Testis (tissue), 2 donors: ENCODE measurements at regions not wholly inside any gene's neighbourhood (a gene's known extent, or its start where the extent isn't known, plus 50 kb on each side); places are given as distances from the start of the nearest gene placed in this dataset.

ENCODE experiments used
- POLR2A ChIP-seq: fragments of 450-650 bp; IDR thresholded peaks from one replicate; pipeline ENCODE4 v1.6.1; 2017; ENCODE audit warnings: antibody characterized with exemption, mild to moderate bottlenecking, moderate library complexity
- TF ChIP-seq, protein P1 (sequence below), 3 experiments: fragments of 450-650 bp in 2 of 3; fragments of 200-600 bp in 1 of 3; sonication (generic) in 1 of 3; IDR thresholded peaks; one replicate each; pipeline ENCODE4 v1.5.1; 2016 to 2019; ENCODE audit warnings: antibody characterized with exemption in 3 of 3, mild to moderate bottlenecking in 2 of 3, moderate library complexity in 1 of 3

DNA sequence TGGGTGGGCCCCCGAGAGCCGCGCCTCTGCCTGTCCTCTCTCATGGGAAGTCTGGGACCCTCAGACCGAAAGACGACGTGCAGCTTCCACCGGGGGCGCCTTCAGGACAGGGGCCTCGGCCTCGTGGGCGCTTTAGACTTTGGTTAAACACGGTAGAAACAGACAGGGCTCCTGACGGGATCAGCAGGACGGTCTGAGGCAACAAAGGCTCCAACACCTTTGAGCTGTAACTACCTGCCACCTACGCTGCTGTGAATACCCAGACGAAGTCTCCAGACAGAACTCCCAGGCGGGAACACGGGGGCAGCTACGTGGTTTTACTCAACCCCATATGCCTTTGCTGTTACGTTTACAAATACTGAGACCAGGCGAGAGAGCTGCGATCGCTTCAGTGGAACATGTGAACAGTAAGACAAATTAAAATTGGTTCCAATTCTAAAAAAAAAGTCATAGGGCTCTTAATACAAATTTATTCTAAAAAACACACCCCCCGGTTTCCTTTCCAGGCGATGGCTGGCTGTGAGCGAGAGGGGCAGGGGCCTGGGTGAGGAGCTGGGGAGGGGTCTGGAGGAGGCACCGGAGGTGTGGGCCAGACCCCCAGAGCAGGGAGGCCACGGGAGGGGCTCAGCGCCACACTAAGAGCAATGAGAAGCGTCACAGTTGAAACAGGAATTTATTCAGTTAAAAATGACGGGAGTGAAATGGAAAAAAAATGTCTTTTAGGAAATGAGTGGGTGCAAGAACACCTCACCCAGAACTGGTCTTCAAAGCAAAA lies 453.2 kb downstream of the QKI start:
- TF ChIP-seq, protein P1, sequence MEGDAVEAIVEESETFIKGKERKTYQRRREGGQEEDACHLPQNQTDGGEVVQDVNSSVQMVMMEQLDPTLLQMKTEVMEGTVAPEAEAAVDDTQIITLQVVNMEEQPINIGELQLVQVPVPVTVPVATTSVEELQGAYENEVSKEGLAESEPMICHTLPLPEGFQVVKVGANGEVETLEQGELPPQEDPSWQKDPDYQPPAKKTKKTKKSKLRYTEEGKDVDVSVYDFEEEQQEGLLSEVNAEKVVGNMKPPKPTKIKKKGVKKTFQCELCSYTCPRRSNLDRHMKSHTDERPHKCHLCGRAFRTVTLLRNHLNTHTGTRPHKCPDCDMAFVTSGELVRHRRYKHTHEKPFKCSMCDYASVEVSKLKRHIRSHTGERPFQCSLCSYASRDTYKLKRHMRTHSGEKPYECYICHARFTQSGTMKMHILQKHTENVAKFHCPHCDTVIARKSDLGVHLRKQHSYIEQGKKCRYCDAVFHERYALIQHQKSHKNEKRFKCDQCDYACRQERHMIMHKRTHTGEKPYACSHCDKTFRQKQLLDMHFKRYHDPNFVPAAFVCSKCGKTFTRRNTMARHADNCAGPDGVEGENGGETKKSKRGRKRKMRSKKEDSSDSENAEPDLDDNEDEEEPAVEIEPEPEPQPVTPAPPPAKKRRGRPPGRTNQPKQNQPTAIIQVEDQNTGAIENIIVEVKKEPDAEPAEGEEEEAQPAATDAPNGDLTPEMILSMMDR (IDR thresholded peaks at IDR 0.05) = no peak
- no peak for TF ChIP-seq POLR2A
